Fibroblast of the aortic adventitia (primary cell): ENCODE measurements at regions not wholly inside any gene's neighbourhood (a gene's known extent, or its start where the extent isn't known, plus 50 kb on each side); places are given as distances from the start of the nearest gene placed in this dataset.
A peak's percentile ranks its signal among the peaks of the same experiment; 100 is the strongest.

Experiments
- DNase-seq: peaks from one replicate; pipeline ENCODE4 v3.0.0-alpha.2; 2010; ENCODE audit warnings: low read depth
- H3K4me3 ChIP-seq: 2 replicates; pipeline ENCODE4 v1.5.1; 2011; ENCODE audit warnings: low read depth, mild to moderate bottlenecking, control low read depth, low read length, moderate library complexity
- TF ChIP-seq, protein P1 (sequence below): IDR thresholded peaks from 2 replicates; pipeline ENCODE4 v1.5.1; 2011; ENCODE audit warnings: mild to moderate bottlenecking, low read length, control low read depth, inconsistent platforms; ENCODE audit not compliant: insufficient read depth

DNA sequence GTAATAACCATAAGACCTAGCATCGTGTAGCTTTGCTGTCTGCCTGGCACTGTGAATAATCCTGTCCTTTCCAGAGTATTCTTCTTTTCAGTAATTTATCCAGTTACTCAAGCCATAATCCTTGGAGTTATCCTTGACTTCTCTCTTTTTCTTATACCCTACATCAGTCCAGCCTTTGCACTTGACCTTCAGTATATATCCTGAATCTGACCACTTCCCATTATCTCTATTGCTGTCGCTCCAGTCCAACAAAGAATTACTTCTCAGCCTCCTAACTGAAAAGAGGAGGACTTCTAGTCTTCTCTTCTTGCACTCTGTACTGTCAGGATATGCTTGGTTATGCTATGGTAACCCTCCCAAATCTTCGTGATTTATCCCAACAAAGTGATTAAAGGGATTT is 393.8 kb downstream of the SHQ1 start:
- TF ChIP-seq, protein P1, sequence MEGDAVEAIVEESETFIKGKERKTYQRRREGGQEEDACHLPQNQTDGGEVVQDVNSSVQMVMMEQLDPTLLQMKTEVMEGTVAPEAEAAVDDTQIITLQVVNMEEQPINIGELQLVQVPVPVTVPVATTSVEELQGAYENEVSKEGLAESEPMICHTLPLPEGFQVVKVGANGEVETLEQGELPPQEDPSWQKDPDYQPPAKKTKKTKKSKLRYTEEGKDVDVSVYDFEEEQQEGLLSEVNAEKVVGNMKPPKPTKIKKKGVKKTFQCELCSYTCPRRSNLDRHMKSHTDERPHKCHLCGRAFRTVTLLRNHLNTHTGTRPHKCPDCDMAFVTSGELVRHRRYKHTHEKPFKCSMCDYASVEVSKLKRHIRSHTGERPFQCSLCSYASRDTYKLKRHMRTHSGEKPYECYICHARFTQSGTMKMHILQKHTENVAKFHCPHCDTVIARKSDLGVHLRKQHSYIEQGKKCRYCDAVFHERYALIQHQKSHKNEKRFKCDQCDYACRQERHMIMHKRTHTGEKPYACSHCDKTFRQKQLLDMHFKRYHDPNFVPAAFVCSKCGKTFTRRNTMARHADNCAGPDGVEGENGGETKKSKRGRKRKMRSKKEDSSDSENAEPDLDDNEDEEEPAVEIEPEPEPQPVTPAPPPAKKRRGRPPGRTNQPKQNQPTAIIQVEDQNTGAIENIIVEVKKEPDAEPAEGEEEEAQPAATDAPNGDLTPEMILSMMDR = no peak
- DNase-seq = no peak

DNA sequence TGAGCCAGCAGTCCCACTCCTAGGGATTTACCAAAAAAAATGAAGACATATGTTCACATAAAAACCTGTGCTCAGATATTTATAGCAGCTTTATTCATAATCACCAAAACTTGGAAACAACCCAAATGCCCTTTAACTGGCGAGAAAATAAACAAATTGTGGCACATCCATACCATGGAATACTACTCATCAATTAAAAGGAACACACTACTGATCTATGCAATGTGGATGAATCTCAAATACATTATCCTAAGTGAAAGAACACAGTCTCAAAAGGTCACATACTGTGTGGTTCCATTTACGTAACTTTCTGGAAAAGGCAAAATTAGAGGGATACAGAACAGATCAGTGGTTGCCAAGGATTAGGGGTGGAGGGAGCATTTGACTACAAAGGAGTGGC is 394.5 kb downstream of the SHQ1 start:
- peak; percentile 31 for DNase-seq

More for the DNA sequence above, 393.8 kb downstream of the SHQ1 start:
- no peak overlapping the region for H3K4me3 ChIP-seq

DNA sequence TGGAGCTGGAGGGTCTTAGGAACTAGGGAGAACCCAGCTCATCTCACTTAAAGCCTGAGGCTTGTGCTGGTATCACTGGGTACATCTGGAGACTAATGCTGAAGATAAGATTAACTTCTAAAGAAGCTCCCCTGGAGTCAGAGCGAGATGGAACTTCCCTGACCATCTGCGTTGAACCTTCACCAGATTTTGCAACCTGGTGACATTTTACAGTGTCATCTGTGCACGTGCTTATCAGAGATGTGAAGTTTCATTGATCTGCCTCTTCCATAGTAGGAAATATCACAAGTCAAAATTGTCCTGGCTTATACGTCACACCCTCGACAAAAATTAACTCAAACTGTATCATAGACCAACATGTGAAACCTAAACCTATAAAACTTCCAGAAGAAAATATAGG is 395.5 kb downstream of the SHQ1 start:
- TF ChIP-seq, protein P1 = no peak

More for the DNA sequence above, 394.5 kb downstream of the SHQ1 start:
- TF ChIP-seq, protein P1 = no peak
- H3K4me3 ChIP-seq = no peak overlapping the region

DNA sequence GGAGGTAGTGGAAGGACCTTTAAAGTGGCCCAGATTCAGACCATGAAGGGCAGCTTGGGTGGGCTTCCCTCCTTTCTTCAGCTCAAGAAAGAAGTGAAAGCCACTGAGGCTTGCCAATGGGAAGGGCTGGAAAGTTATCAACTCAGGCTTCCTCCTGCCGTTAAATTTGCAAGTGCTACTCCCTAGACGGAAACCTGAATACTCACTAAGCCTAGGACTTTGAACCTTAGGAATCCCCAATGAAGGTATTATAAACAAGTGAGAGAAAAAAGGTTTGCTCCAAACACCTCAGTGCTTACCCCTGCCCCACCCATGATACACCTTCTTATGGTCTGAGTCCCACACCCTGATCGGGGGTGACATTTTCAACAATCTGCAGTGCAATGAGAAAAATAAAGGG is 396.4 kb downstream of the SHQ1 start:
- TF ChIP-seq, protein P1 = no peak
- H3K4me3 ChIP-seq = no peak overlapping the region
- no peak for DNase-seq

More for the DNA sequence above, 395.5 kb downstream of the SHQ1 start:
- no peak for DNase-seq
- H3K4me3 ChIP-seq = no peak overlapping the region

DNA sequence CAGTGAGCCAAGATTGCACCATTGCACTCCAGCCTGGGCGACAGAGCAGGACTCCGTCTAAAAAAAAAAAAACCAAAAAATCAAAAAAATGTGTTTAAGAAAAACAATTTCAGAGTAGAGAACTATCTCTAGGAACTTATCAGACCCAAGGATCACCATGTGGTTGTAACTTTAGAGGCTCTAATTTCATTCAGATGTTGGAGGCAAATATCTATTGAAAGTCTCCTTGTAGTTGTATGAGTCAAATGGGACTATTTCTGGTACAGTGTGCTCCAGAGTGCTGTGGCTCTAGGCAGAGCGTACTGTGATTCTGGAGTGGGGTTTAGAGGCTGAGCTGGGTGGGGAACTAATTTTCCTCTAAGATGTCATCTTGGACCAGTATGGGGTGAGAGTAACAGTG is 398.7 kb downstream of the SHQ1 start:
- no peak overlapping the region for H3K4me3 ChIP-seq
- peak; percentile 42 for DNase-seq

DNA sequence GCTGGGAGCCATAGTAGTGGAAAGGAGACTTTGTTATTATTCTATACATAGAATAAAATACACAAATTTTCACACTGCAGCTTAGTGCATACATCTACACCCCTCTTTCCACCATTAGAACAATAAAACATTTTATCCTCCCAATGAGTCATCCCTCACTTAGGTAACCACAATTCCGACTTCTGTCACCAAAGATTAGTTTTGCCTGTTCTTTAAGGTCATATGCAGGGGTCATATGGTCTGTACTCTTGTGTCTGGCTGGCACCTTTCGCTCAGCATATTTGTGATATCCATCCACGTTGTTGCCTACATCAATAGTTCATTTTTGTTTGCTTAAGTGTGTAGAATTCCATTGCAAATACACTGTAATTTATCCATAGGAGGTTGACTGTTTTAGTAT is 399.4 kb downstream of the SHQ1 start:
- TF ChIP-seq, protein P1 = no peak
- no peak overlapping the region for H3K4me3 ChIP-seq
- DNase-seq = no peak

More for the DNA sequence above, 398.7 kb downstream of the SHQ1 start:
- TF ChIP-seq, protein P1 = no peak

DNA sequence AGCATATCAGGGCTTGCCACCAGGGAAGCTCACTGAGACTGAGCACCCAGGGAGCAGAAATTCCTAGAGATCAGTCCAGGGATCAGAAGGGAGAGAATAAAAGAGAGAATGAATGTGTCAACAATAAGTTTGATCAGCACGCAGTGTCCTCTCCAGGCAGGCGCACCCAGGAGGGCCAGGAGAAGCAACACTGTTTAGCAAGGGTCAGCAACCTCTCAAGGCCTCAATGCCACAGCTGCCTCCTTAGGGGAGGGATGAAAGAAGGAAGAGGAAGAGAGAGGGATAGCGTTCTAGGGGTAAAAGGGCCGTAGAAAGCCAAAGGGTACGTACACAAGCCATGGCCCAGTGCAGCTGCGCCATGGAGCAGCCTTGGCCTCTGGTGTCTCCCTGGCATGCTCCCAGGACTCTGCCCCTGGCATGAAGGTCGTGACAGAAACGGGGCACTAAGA is 399.8 kb downstream of the SHQ1 start:
- H3K4me3 ChIP-seq = no peak overlapping the region
- DNase-seq = no peak
- TF ChIP-seq, protein P1 = no peak
